HG03378 (cell line): ENCODE measurements at regions not wholly inside any gene's neighbourhood (a gene's known extent, or its start where the extent isn't known, plus 50 kb on each side); places are given as distances from the start of the nearest gene placed in this dataset.
A peak's percentile ranks its signal among the peaks of the same experiment; 100 is the strongest.
"Not testable (repeated sequence)": the region's sequence is repeated elsewhere in the genome, so short reads cannot be mapped to it uniquely, and the experiment has no call there.

Source experiments
- ATAC-seq: cut with Tn5 transposase; IDR thresholded peaks from one replicate; pipeline ENCODE4 v1.9.1; 2021; ENCODE audit warnings: mild to moderate bottlenecking, moderate library complexity; ENCODE audit not compliant: unreplicated experiment

- ATAC-seq: no peak
These were observed 139.7 kb upstream of the PCGF5 start for GRCh38 chr10:91080776-91081175.

GRCh38 chr10:91082447-91082846 lies 138.0 kb upstream of the PCGF5 start:
- ATAC-seq: no peak

GRCh38 chr10:91088300-91089140 lies 131.9 kb upstream of the PCGF5 start:
- ATAC-seq: no peak

GRCh38 chr10:91090761-91091529 lies 129.5 kb upstream of the PCGF5 start:
- ATAC-seq: no peak

- ATAC-seq: no peak
These were observed 128.7 kb upstream of the PCGF5 start for GRCh38 chr10:91091780-91092179.

- ATAC-seq: no peak
These were observed 124.2 kb upstream of the PCGF5 start for GRCh38 chr10:91096274-91096673.

GRCh38 chr10:91097313-91097712 lies 123.2 kb upstream of the PCGF5 start:
- ATAC-seq: no peak

- ATAC-seq: not testable (repeated sequence)
These were observed 122.4 kb upstream of the PCGF5 start for GRCh38 chr10:91098021-91098420.

- peak; percentile 64 for ATAC-seq
These were observed 116.9 kb upstream of the PCGF5 start for GRCh38 chr10:91103384-91104192.

- ATAC-seq: peak; percentile 33
These were observed 116.0 kb upstream of the PCGF5 start for GRCh38 chr10:91104193-91105041.

GRCh38 chr10:91105269-91105668 lies 115.2 kb upstream of the PCGF5 start:
- no peak for ATAC-seq

GRCh38 chr10:91108820-91109219 lies 111.6 kb upstream of the PCGF5 start:
- no peak for ATAC-seq

GRCh38 chr10:91111060-91111459 lies 109.4 kb upstream of the PCGF5 start:
- ATAC-seq: no peak

GRCh38 chr10:91115618-91116390 lies 104.7 kb upstream of the PCGF5 start:
- no peak for ATAC-seq

GRCh38 chr10:91117505-91117904 lies 103.0 kb upstream of the PCGF5 start:
- no peak for ATAC-seq

GRCh38 chr10:91120348-91120747 lies 100.1 kb upstream of the PCGF5 start:
- ATAC-seq: no peak

GRCh38 chr10:91123261-91123660 lies 97.2 kb upstream of the PCGF5 start:
- ATAC-seq: no peak

- ATAC-seq: no peak
These were observed 96.4 kb upstream of the PCGF5 start for GRCh38 chr10:91124016-91124415.

GRCh38 chr10:91126471-91126870 lies 94.0 kb upstream of the PCGF5 start:
- no peak for ATAC-seq
